ENCODE measurements at regions not wholly inside any gene's neighbourhood (a gene's known extent, or its start where the extent isn't known, plus 50 kb on each side); places are given as distances from the start of the nearest gene placed in this dataset.

DNA sequence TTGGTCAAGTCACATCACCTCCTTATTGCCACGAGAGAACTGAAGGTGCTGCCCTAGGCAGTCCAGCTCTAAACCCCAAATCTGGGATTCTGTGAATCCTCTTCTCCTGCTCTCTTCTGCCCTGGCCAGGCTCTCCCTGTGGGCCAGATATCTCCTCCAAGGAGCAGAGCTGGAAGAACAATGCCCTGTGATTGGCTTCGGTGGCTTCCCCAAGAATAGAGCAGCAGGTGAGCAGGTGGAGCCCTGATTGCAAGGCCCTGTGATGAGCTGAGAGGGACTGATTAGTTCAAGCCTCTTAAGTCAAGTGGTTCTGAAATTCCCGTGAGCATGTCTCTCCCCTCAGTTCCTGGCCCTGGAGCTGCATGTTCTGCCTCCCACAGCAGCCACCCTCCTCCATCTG, 175.3 kb upstream of the BRINP1 start:
- no peak for TF ChIP-seq POLR2AphosphoS5 (IDR thresholded peaks at IDR 0.05; ENCODE audit: insufficient read depth in 1 of 2, low read depth in 1 of 2)
- no peak for TF ChIP-seq POLR2A (IDR thresholded peaks at IDR 0.05)
